HAP-1 (cell line): ENCODE measurements at regions not wholly inside any gene's neighbourhood (a gene's known extent, or its start where the extent isn't known, plus 50 kb on each side); places are given as distances from the start of the nearest gene placed in this dataset.
"Not testable (repeated sequence)": the region's sequence is repeated elsewhere in the genome, so short reads cannot be mapped to it uniquely, and the experiment has no call there.

Experiments
- DNase-seq, 2 experiments: peaks; one replicate each; pipeline ENCODE4 v3.0.0-alpha.2; 2016 to 2020; ENCODE audit warnings: low spot score in 2 of 2
- H3K27me3 ChIP-seq: fragments of 250-450 bp; sonication (Bioruptor Pico); 2 replicates; pipeline ENCODE4 v1.5.1; 2020; ENCODE audit warnings: low read depth, mild to moderate bottlenecking, moderate library complexity
- H3K36me3 ChIP-seq: fragments of 250-450 bp; sonication (Bioruptor Pico); replicated peaks from 2 replicates; pipeline ENCODE4 v1.5.1; 2020; ENCODE audit warnings: mild to moderate bottlenecking
- H3K4me1 ChIP-seq: fragments of 250-450 bp; sonication (Bioruptor Pico); 2 replicates; pipeline ENCODE4 v1.5.1; 2020; ENCODE audit warnings: mild to moderate bottlenecking
- H3K4me3 ChIP-seq: fragments of 250-450 bp; sonication (Bioruptor Pico); 2 replicates; pipeline ENCODE4 v1.5.1; 2020; ENCODE audit warnings: mild to moderate bottlenecking, moderate library complexity
- H3K9me3 ChIP-seq: fragments of 250-450 bp; sonication (Bioruptor Pico); 2 replicates; pipeline ENCODE4 v1.5.1; 2020; ENCODE audit warnings: mild to moderate bottlenecking, moderate library complexity
- in situ Hi-C: fragments of 300-500 bp; cut with MboI; formaldehyde crosslinking; loops from 3 replicates; pipeline ENCODE4 v1.14.3; 2020; ENCODE audit warnings: low sequenced_read_pairs, inconsistent platforms, mixed read lengths

GRCh38 chr12:24507827-24508226 is 441.1 kb downstream of the BCAT1 start:
- no peak for DNase-seq
- no peaks in the 10 kb centered on the region for H3K36me3 ChIP-seq
- H3K27me3 ChIP-seq: no peaks in the 10 kb centered on the region
- no peaks in the 10 kb centered on the region for H3K4me1 ChIP-seq
- H3K4me3 ChIP-seq: no peak overlapping the region
- in situ Hi-C loops: no loop called here
- H3K9me3 ChIP-seq: no peaks in the 10 kb centered on the region

- in situ Hi-C loops: no loop called here
- H3K4me1 ChIP-seq: peaks cover 3% of the 10 kb centered on the region; the same call in 1 of the 2 replicates
- no peak for DNase-seq
- no peaks in the 10 kb centered on the region for H3K9me3 ChIP-seq
- H3K4me3 ChIP-seq: no peak overlapping the region
- H3K36me3 ChIP-seq: no peaks in the 10 kb centered on the region
- no peaks in the 10 kb centered on the region for H3K27me3 ChIP-seq
Observed at GRCh38 chr12:24505366-24506015, 443.4 kb downstream of the BCAT1 start.

GRCh38 chr12:24503477-24503876 is 445.4 kb downstream of the BCAT1 start:
- in situ Hi-C loops, H3K27me3 ChIP-seq, H3K36me3 ChIP-seq, H3K4me3 ChIP-seq, DNase-seq, H3K9me3 ChIP-seq: not testable (repeated sequence)
- H3K4me1 ChIP-seq: peaks cover 11% of the 10 kb centered on the region

- peak; percentile 42 to 46 for DNase-seq
- H3K36me3 ChIP-seq: no peaks in the 10 kb centered on the region
- no peak overlapping the region for H3K4me3 ChIP-seq
- peaks cover 11% of the 10 kb centered on the region for H3K4me1 ChIP-seq
- in situ Hi-C loops: no loop called here
- H3K9me3 ChIP-seq: no peaks in the 10 kb centered on the region
- H3K27me3 ChIP-seq: no peaks in the 10 kb centered on the region
Observed at GRCh38 chr12:24500831-24501230, 448.1 kb downstream of the BCAT1 start.

- H3K9me3 ChIP-seq: no peaks in the 10 kb centered on the region
- in situ Hi-C loops: no loop called here
- no peaks in the 10 kb centered on the region for H3K27me3 ChIP-seq
- DNase-seq: peak in 1 of 2 experiments; percentile 72
- no peaks in the 10 kb centered on the region for H3K36me3 ChIP-seq
- no peak overlapping the region for H3K4me3 ChIP-seq
- H3K4me1 ChIP-seq: peaks cover 11% of the 10 kb centered on the region
Observed at GRCh38 chr12:24500421-24500820, 448.5 kb downstream of the BCAT1 start.

GRCh38 chr12:24499151-24500146 is 449.5 kb downstream of the BCAT1 start:
- in situ Hi-C loops: no loop called here
- Histone ChIP-seq H3K4me3 (no peak overlapping the region), H3K9me3 (no peaks in the 10 kb centered on the region), H3K36me3 (no peaks in the 10 kb centered on the region), H3K4me1 (peaks cover 11% of the 10 kb centered on the region), H3K27me3 (no peaks in the 10 kb centered on the region)
- DNase-seq: no peak

GRCh38 chr12:24496755-24497154 is 452.1 kb downstream of the BCAT1 start:
- H3K27me3 ChIP-seq: no peaks in the 10 kb centered on the region
- no peak for DNase-seq
- in situ Hi-C loops: no loop called here
- H3K9me3 ChIP-seq: no peaks in the 10 kb centered on the region
- H3K4me3 ChIP-seq: no peak overlapping the region
- peaks cover 11% of the 10 kb centered on the region for H3K4me1 ChIP-seq
- H3K36me3 ChIP-seq: no peaks in the 10 kb centered on the region

GRCh38 chr12:24494401-24494800 is 454.5 kb downstream of the BCAT1 start:
- Histone ChIP-seq H3K9me3 (no peaks in the 10 kb centered on the region), H3K36me3 (no peaks in the 10 kb centered on the region), H3K27me3 (no peaks in the 10 kb centered on the region), H3K4me3 (no peak overlapping the region), H3K4me1 (no peaks in the 10 kb centered on the region; the same call in 1 of the 2 replicates)
- DNase-seq: no peak
- in situ Hi-C loops: no loop called here

- Histone ChIP-seq H3K4me3 (no peak overlapping the region), H3K4me1 (no peaks in the 10 kb centered on the region), H3K27me3 (no peaks in the 10 kb centered on the region), H3K9me3 (no peaks in the 10 kb centered on the region), H3K36me3 (no peaks in the 10 kb centered on the region)
- no peak for DNase-seq
- in situ Hi-C loops: no loop called here
Observed at GRCh38 chr12:24491968-24492367, 456.9 kb downstream of the BCAT1 start.

- no peak for DNase-seq
Observed at GRCh38 chr12:24489939-24490338, 459.0 kb downstream of the BCAT1 start.

GRCh38 chr12:24488906-24489619 is 459.8 kb downstream of the BCAT1 start:
- DNase-seq: no peak
- Histone ChIP-seq H3K9me3 (no peaks in the 10 kb centered on the region), H3K4me3 (no peak overlapping the region), H3K4me1 (no peaks in the 10 kb centered on the region), H3K27me3 (no peaks in the 10 kb centered on the region), H3K36me3 (no peaks in the 10 kb centered on the region)
- in situ Hi-C loops: no loop called here

More at GRCh38 chr12:24489939-24490338, 459.0 kb downstream of the BCAT1 start:
- no peaks in the 10 kb centered on the region for H3K9me3 ChIP-seq
- no peak overlapping the region for H3K4me3 ChIP-seq
- no peaks in the 10 kb centered on the region for H3K4me1 ChIP-seq
- no peaks in the 10 kb centered on the region for H3K36me3 ChIP-seq
- in situ Hi-C loops: no loop called here
- no peaks in the 10 kb centered on the region for H3K27me3 ChIP-seq

- in situ Hi-C loops: no loop called here
- no peaks in the 10 kb centered on the region for H3K9me3 ChIP-seq
- no peak overlapping the region for H3K4me3 ChIP-seq
- no peak for DNase-seq
- no peaks in the 10 kb centered on the region for H3K4me1 ChIP-seq
- H3K27me3 ChIP-seq: no peaks in the 10 kb centered on the region
- H3K36me3 ChIP-seq: no peaks in the 10 kb centered on the region
Observed at GRCh38 chr12:24488091-24488596, 460.8 kb downstream of the BCAT1 start.

GRCh38 chr12:24487606-24488005 is 461.3 kb downstream of the BCAT1 start:
- H3K9me3 ChIP-seq: no peaks in the 10 kb centered on the region
- no peaks in the 10 kb centered on the region for H3K27me3 ChIP-seq
- no peak overlapping the region for H3K4me3 ChIP-seq
- no peak for DNase-seq
- H3K4me1 ChIP-seq: no peaks in the 10 kb centered on the region
- no peaks in the 10 kb centered on the region for H3K36me3 ChIP-seq
- in situ Hi-C loops: no loop called here
